Right ventricle myocardium inferior (tissue), 1 donor: ENCODE measurements at regions not wholly inside any gene's neighbourhood (a gene's known extent, or its start where the extent isn't known, plus 50 kb on each side); places are given as distances from the start of the nearest gene placed in this dataset.
"Not testable (repeated sequence)": the region's sequence is repeated elsewhere in the genome, so short reads cannot be mapped to it uniquely, and the experiment has no call there.

Source experiments
- ATAC-seq: fragments of 200-7000 bp; cut with Tn5 transposase; one replicate; pipeline ENCODE4 v1.9.1; 2020; ENCODE audit warnings: mild to moderate bottlenecking, moderate library complexity
- DNase-seq: peaks from one replicate; pipeline ENCODE4 v3.0.0; 2021; ENCODE audit errors: missing footprints
- intact Hi-C: fragments of 100-400 bp; cut with DNase I; formaldehyde crosslinking; loops from one replicate; pipeline ENCODE4 v1.11.0; 2022
- donor health status: DM: no; HTN: yes; CAD: no; lungs with severe emphysema.

- ATAC-seq, DNase-seq, intact Hi-C loops: not testable (repeated sequence)
Observed at GRCh38 chr7:106713452-106713851, 52.5 kb upstream of the CCDC71L start.

GRCh38 chr7:106714590-106715442 lies 53.9 kb upstream of the CCDC71L start:
- ATAC-seq, DNase-seq, intact Hi-C loops: not testable (repeated sequence)

- DNase-seq, result no peak
- ATAC-seq, result no peak
- intact Hi-C loops, result no loop called here
Observed at GRCh38 chr7:106715730-106716129, 54.8 kb upstream of the CCDC71L start.

GRCh38 chr7:106717254-106717954 lies 56.4 kb upstream of the CCDC71L start:
- intact Hi-C loops, result no loop called here
- no peak for DNase-seq
- ATAC-seq, result no peak

- ATAC-seq, result peak; percentile 37
- intact Hi-C loops, result no loop called here
- no peak for DNase-seq
Observed at GRCh38 chr7:106717955-106718871, 57.3 kb upstream of the CCDC71L start.

- intact Hi-C loops, result no loop called here
- ATAC-seq (no peak), DNase-seq (no peak)
Observed at GRCh38 chr7:106720641-106721040, 59.7 kb upstream of the CCDC71L start.

- intact Hi-C loops, result no loop called here
- DNase-seq (no peak), ATAC-seq (no peak)
Observed at GRCh38 chr7:106721816-106722785, 61.1 kb upstream of the CCDC71L start.

GRCh38 chr7:106723398-106723797 lies 62.4 kb upstream of the CCDC71L start:
- no peak for DNase-seq
- ATAC-seq, result no peak
- intact Hi-C loops, result no loop called here

- intact Hi-C loops, result loop anchor here (10.0 kb wide), 1 partner anchor 265 kb away; no protein-coding TSS in a partner anchor
Observed at GRCh38 chr7:106729720-106730385, 68.9 kb upstream of the CCDC71L start.

GRCh38 chr7:106731187-106731586 lies 70.2 kb upstream of the CCDC71L start:
- ATAC-seq (no peak), DNase-seq (no peak)
- intact Hi-C loops, result loop anchor here (10.0 kb wide), 1 partner anchor 266 kb away; no protein-coding TSS in a partner anchor

More at GRCh38 chr7:106729720-106730385, 68.9 kb upstream of the CCDC71L start:
- DNase-seq (no peak), ATAC-seq (no peak)

GRCh38 chr7:106731646-106732444 lies 70.9 kb upstream of the CCDC71L start:
- no peak for DNase-seq
- intact Hi-C loops, result loop anchor here (10.0 kb wide), 1 partner anchor 267 kb away; no protein-coding TSS in a partner anchor
- no peak for ATAC-seq

- DNase-seq, result no peak
- intact Hi-C loops, result loop anchor here (1.0 to 10.0 kb wide), 4 partner anchors 75 to 559 kb away; partner anchors contain the start of gene CCDC71L
- ATAC-seq, result no peak
Observed at GRCh38 chr7:106735637-106736036, 74.7 kb upstream of the CCDC71L start.

GRCh38 chr7:106736123-106736507 lies 75.2 kb upstream of the CCDC71L start:
- DNase-seq (no peak), ATAC-seq (no peak)
- intact Hi-C loops, result loop anchor here (1.0 to 10.0 kb wide), 4 partner anchors 75 to 560 kb away; partner anchors contain the start of gene CCDC71L

GRCh38 chr7:106736508-106737201 lies 75.7 kb upstream of the CCDC71L start:
- intact Hi-C loops, result loop anchor here (1.0 to 10.0 kb wide), 4 partner anchors 76 to 560 kb away; partner anchors contain the start of gene CCDC71L
- DNase-seq (no peak), ATAC-seq (no peak)

GRCh38 chr7:106737202-106737562 lies 76.2 kb upstream of the CCDC71L start:
- ATAC-seq, result no peak
- intact Hi-C loops, result loop anchor here (2.0 to 10.0 kb wide), 3 partner anchors 76 to 272 kb away; partner anchors contain the start of gene CCDC71L

GRCh38 chr7:106740806-106741205 lies 79.8 kb upstream of the CCDC71L start:
- intact Hi-C loops, result no loop called here
- DNase-seq (no peak), ATAC-seq (no peak)

More at GRCh38 chr7:106737202-106737562, 76.2 kb upstream of the CCDC71L start:
- no peak for DNase-seq
